ENCODE measurements at regions not wholly inside any gene's neighbourhood (a gene's known extent, or its start where the extent isn't known, plus 50 kb on each side); places are given as distances from the start of the nearest gene placed in this dataset.

DNA sequence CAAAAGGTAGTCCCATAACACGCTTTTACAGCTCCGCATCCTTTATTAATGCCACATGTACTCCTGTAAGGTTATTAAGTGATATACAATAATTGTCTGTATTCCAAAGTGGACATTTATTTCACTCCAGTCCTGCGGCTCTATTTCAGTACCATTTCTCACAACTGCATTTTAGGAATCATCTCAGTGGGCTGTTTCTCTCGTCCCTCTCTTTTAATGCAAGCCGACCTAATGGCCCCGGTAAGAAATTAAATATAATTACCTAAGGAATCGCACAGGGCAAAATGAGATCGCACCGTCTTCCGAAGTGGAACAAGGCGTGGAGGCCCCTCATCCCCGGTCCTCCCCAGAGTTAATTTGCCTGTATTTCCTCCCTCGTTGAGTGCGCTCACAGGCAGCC lies 216.5 kb downstream of the RAB11FIP2 start:
- Histone ChIP-seq H3K23ac (ENCODE audit: insufficient read length) (no peak overlapping the region), H4K91ac (replicated peaks; ENCODE audit: insufficient read length, low read length) (no peak overlapping the region), H3K79me1 (ENCODE audit: low read depth, low read length) (no peaks in the 10 kb centered on the region), H2BK15ac (ENCODE audit: low read length) (no peak overlapping the region), H3K79me2 (ENCODE audit: control insufficient read depth in 1 of 2, insufficient read depth in 2 of 2, low read length in 2 of 2) (no peaks in the 10 kb centered on the region), H3K9ac (replicated peaks in 1 of 4; ENCODE audit: extremely low read depth in 1 of 4, low read depth in 3 of 4, low read length in 3 of 4) (no peak overlapping the region), H2BK5ac (ENCODE audit: low read depth, low read length) (no peak overlapping the region), H3K4me2 (ENCODE audit: insufficient read depth in 1 of 2, low read depth in 2 of 2, low read length in 2 of 2) (no peak overlapping the region), H2BK12ac (ENCODE audit: low read depth, low read length) (no peak overlapping the region), H3K9me3 (ENCODE audit: insufficient read depth in 2 of 2, low read depth in 1 of 2, low read length in 1 of 2) (no peaks in the 10 kb centered on the region), H3K4me3 (ENCODE audit: extremely low read depth in 1 of 4, insufficient read depth in 2 of 4, low read depth in 3 of 4, low read length in 4 of 4) (no peak overlapping the region), H3K18ac (ENCODE audit: extremely low read depth, low read length) (no peak overlapping the region), H4K5ac (ENCODE audit: insufficient read length, low read depth, low read length) (no peak overlapping the region), H3K36me3 (ENCODE audit: control insufficient read depth in 2 of 4, insufficient read depth in 4 of 4, low read length in 3 of 4) (no peaks in the 10 kb centered on the region), H3K27ac (ENCODE audit: low read depth, low read length) (no peak overlapping the region), H3K4ac (replicated peaks; ENCODE audit: insufficient read length, low read depth, low read length) (no peak overlapping the region), H3K4me1 (replicated peaks in 1 of 4; ENCODE audit: control insufficient read depth in 3 of 4, insufficient read depth in 4 of 4, low read length in 3 of 4) (peaks cover 0 to 10% (median 6%) of the 10 kb centered on the region in 4 experiments; a peak in 6 of 7 replicates), H2BK20ac (ENCODE audit: low read length) (no peak overlapping the region), H3K27me3 (replicated peaks in 1 of 4; ENCODE audit: control insufficient read depth in 3 of 4, extremely low read depth in 1 of 4, insufficient read depth in 3 of 4, low read length in 3 of 4) (no peaks in the 10 kb centered on the region), H3K56ac (replicated peaks; ENCODE audit: insufficient read length, low read depth, low read length) (no peak overlapping the region), H2AK5ac (ENCODE audit: low read depth, low read length) (no peak overlapping the region), H2BK120ac (replicated peaks; ENCODE audit: low read depth, low read length) (no peak overlapping the region), H4K20me1 (replicated peaks in 1 of 2; ENCODE audit: control insufficient read depth in 1 of 2, insufficient read depth in 2 of 2, low read length in 2 of 2) (no peaks in the 10 kb centered on the region), H3K14ac (ENCODE audit: insufficient read length) (no peak overlapping the region), H3K23me2 (ENCODE audit: low read depth, low read length) (no peaks in the 10 kb centered on the region), H2AFZ (ENCODE audit: low read length) (no peak overlapping the region), H4K8ac (ENCODE audit: extremely low read depth, insufficient read depth, low read length) (no peak overlapping the region)
- no peak for DNase-seq (ENCODE audit: low read depth in 1 of 2, low spot score in 2 of 2)
- CTCF ChIA-PET (ENCODE audit: partially characterized antibody), result no interaction called here
- 89% methylated on average over 14 of the region's 14 CpGs; no CpG with 5 or more reads in 1 of the 2 experiments for WGBS, 2 experiments (ENCODE audit: extremely low coverage in 1 of 2, insufficient coverage in 1 of 2, insufficient read length in 1 of 2, insufficient replicate concordance in 2 of 2, low coverage in 1 of 2, low lambda C conversion rate in 2 of 2, missing lambda C conversion rate in 1 of 2)
- POLR2A ChIA-PET (ENCODE audit: partially characterized antibody), result interaction anchor here (0.8 kb wide), 1 partner anchor 9 kb away, joined by 4 read pairs; no protein-coding TSS in a partner anchor
- no peak for FAIRE-seq
- TF ChIP-seq, protein P1, sequence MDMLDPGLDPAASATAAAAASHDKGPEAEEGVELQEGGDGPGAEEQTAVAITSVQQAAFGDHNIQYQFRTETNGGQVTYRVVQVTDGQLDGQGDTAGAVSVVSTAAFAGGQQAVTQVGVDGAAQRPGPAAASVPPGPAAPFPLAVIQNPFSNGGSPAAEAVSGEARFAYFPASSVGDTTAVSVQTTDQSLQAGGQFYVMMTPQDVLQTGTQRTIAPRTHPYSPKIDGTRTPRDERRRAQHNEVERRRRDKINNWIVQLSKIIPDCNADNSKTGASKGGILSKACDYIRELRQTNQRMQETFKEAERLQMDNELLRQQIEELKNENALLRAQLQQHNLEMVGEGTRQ (IDR thresholded peaks at IDR 0.05; ENCODE audit: low read length), result no peak
- TF ChIP-seq CHD1 (IDR thresholded peaks at IDR 0.05; ENCODE audit: low read depth, low read length) (no peak), BRCA1 (IDR thresholded peaks at IDR 0.05; ENCODE audit: low read depth, low read length) (no peak), GTF2F1 (IDR thresholded peaks at IDR 0.05; ENCODE audit: borderline replicate concordance, low read depth, low read length) (no peak), POLR2A (IDR thresholded peaks at IDR 0.05; ENCODE audit: control extremely low read depth in 1 of 2, low read depth in 2 of 2, low read length in 2 of 2) (no peak), RBBP5 (IDR thresholded peaks at IDR 0.05; ENCODE audit: borderline replicate concordance, low read depth, low read length) (no peak), SP2 (IDR thresholded peaks at IDR 0.05; ENCODE audit: low read length) (no peak)

Data from H1 (cell line).